Effector CD4-positive, alpha-beta T cell (primary cell): ENCODE measurements at regions not wholly inside any gene's neighbourhood (a gene's known extent, or its start where the extent isn't known, plus 50 kb on each side); places are given as distances from the start of the nearest gene placed in this dataset.
"Not testable (repeated sequence)": the region's sequence is repeated elsewhere in the genome, so short reads cannot be mapped to it uniquely, and the experiment has no call there.

ENCODE experiments used
- DNase-seq: peaks from one replicate; pipeline ENCODE4 v3.0.0-alpha.2; 2020

- no peak for DNase-seq
Observed at GRCh38 chr2:234272069-234272850, 221.8 kb downstream of the SPP2 start.

GRCh38 chr2:234271338-234271737 is 220.8 kb downstream of the SPP2 start:
- DNase-seq: no peak

GRCh38 chr2:234269769-234270204 is 219.3 kb downstream of the SPP2 start:
- no peak for DNase-seq

GRCh38 chr2:234267534-234267933 is 217.0 kb downstream of the SPP2 start:
- no peak for DNase-seq

- no peak for DNase-seq
Observed at GRCh38 chr2:234266952-234267351, 216.4 kb downstream of the SPP2 start.

- DNase-seq: no peak
Observed at GRCh38 chr2:234265206-234265605, 214.7 kb downstream of the SPP2 start.

- DNase-seq: no peak
Observed at GRCh38 chr2:234261736-234262135, 211.2 kb downstream of the SPP2 start.

- DNase-seq: no peak
Observed at GRCh38 chr2:234259440-234259839, 208.9 kb downstream of the SPP2 start.

- DNase-seq: no peak
Observed at GRCh38 chr2:234258562-234259141, 208.2 kb downstream of the SPP2 start.

GRCh38 chr2:234257859-234258561 is 207.5 kb downstream of the SPP2 start:
- DNase-seq: no peak

- no peak for DNase-seq
Observed at GRCh38 chr2:234256516-234256915, 206.0 kb downstream of the SPP2 start.

GRCh38 chr2:234254783-234255521 is 204.4 kb downstream of the SPP2 start:
- DNase-seq: no peak

- no peak for DNase-seq
Observed at GRCh38 chr2:234252772-234253171, 202.3 kb downstream of the SPP2 start.

GRCh38 chr2:234251326-234252271 is 201.1 kb downstream of the SPP2 start:
- no peak for DNase-seq

- DNase-seq: no peak
Observed at GRCh38 chr2:234250926-234251325, 200.4 kb downstream of the SPP2 start.

GRCh38 chr2:234249873-234250272 is 199.4 kb downstream of the SPP2 start:
- DNase-seq: no peak

GRCh38 chr2:234249034-234249735 is 198.7 kb downstream of the SPP2 start:
- no peak for DNase-seq

- not testable (repeated sequence) for DNase-seq
Observed at GRCh38 chr2:234248213-234248710, 197.8 kb downstream of the SPP2 start.

GRCh38 chr2:234247453-234248180 is 197.1 kb downstream of the SPP2 start:
- DNase-seq: no peak

GRCh38 chr2:234245945-234246344 is 195.4 kb downstream of the SPP2 start:
- DNase-seq: no peak
